WTC11 (cell line): ENCODE measurements at regions not wholly inside any gene's neighbourhood (a gene's known extent, or its start where the extent isn't known, plus 50 kb on each side); places are given as distances from the start of the nearest gene placed in this dataset.

Experiments used
- ATAC-seq: fragments of 200-7000 bp; cut with Tn5 transposase; 2 replicates; pipeline ENCODE4 v1.10.0; 2021; ENCODE audit warnings: mild to moderate bottlenecking, moderate library complexity
- CTCF ChIA-PET: fragments of 300-600 bp; sonication (Branson Sonifier 250); formaldehyde crosslinking; loops from one replicate; lab custom pipeline; 2021; ENCODE audit warnings: antibody characterized with exemption; lab: Charles Lee
- POLR2A ChIA-PET: fragments of 350-600 bp; sonication (Branson Sonifier 250); formaldehyde crosslinking; loops from one replicate; lab custom pipeline; 2021; ENCODE audit warnings: antibody characterized with exemption; lab: Charles Lee
- DNase-seq: peaks from one replicate; pipeline ENCODE4 v3.0.0; 2021; ENCODE audit warnings: low spot score
- H3K27ac Mint-ChIP-seq: 2 replicates; pipeline ENCODE4 v1.8.0; 2021; ENCODE audit warnings: mixed read lengths
- H3K27me3 Mint-ChIP-seq: 2 replicates; pipeline ENCODE4 v1.8.0; 2021; ENCODE audit warnings: low read depth, mild to moderate bottlenecking, moderate library complexity, mixed read lengths
- H3K36me3 Mint-ChIP-seq: 2 replicates; pipeline ENCODE4 v1.8.0; 2021; ENCODE audit warnings: mixed read lengths
- H3K4me1 Mint-ChIP-seq: 2 replicates; pipeline ENCODE4 v1.8.0; 2022; ENCODE audit warnings: mixed read lengths
- H3K4me3 Mint-ChIP-seq: 2 replicates; pipeline ENCODE4 v1.8.0; 2021; ENCODE audit warnings: mild to moderate bottlenecking, moderate library complexity, mixed read lengths
- H3K9me3 Mint-ChIP-seq: 2 replicates; pipeline ENCODE4 v1.8.0; 2021; ENCODE audit warnings: mixed read lengths
- CREB1 ChIP-seq: sonication (generic); formaldehyde crosslinking; IDR thresholded peaks from 2 replicates; pipeline ENCODE4 v1.8.0; 2023; ENCODE audit warnings: mild to moderate bottlenecking, missing genetic modification reagents
- CREM ChIP-seq: sonication (generic); formaldehyde crosslinking; IDR thresholded peaks from 2 replicates; pipeline ENCODE4 v1.8.1; 2022; ENCODE audit warnings: mild to moderate bottlenecking, missing genetic modification reagents, moderate library complexity
- ELF4 ChIP-seq: sonication (generic); formaldehyde crosslinking; IDR thresholded peaks from 2 replicates; pipeline ENCODE4 v1.8.1; 2022; ENCODE audit warnings: low read depth, mild to moderate bottlenecking, moderate library complexity, missing genetic modification reagents
- ETV6 ChIP-seq: sonication (generic); formaldehyde crosslinking; IDR thresholded peaks from 2 replicates; pipeline ENCODE4 v1.8.1; 2022; ENCODE audit warnings: mild to moderate bottlenecking, missing genetic modification reagents
- FOXK1 ChIP-seq: sonication (generic); formaldehyde crosslinking; IDR thresholded peaks from 2 replicates; pipeline ENCODE4 v1.8.0; 2022; ENCODE audit warnings: mild to moderate bottlenecking, moderate library complexity, missing genetic modification reagents
- JAZF1 ChIP-seq: fragments of 250-450 bp; sonication (Bioruptor Pico); IDR thresholded peaks from 2 replicates; pipeline ENCODE4 v1.9.0; 2021; ENCODE audit warnings: moderate library complexity, mild to moderate bottlenecking, inconsistent platforms
- NFYB ChIP-seq: sonication (generic); formaldehyde crosslinking; conservative IDR thresholded peaks from 2 replicates; pipeline ENCODE4 v1.8.0; 2022; ENCODE audit warnings: low read depth, missing genetic modification reagents
- PRRX2 ChIP-seq: fragments of 250-450 bp; sonication (Bioruptor Pico); IDR thresholded peaks from 2 replicates; pipeline ENCODE4 v1.8.0; 2021; ENCODE audit warnings: mild to moderate bottlenecking
- SOX15 ChIP-seq: fragments of 250-450 bp; sonication (Bioruptor Pico); IDR thresholded peaks from 2 replicates; pipeline ENCODE4 v1.9.0; 2021; ENCODE audit warnings: mild to moderate bottlenecking
- TCF7 ChIP-seq: sonication (generic); formaldehyde crosslinking; IDR thresholded peaks from 2 replicates; pipeline ENCODE4 v1.8.0; 2022; ENCODE audit warnings: mild to moderate bottlenecking, low read depth, missing genetic modification reagents, moderate library complexity
- TEAD4 ChIP-seq: sonication (generic); formaldehyde crosslinking; IDR thresholded peaks from 2 replicates; pipeline ENCODE4 v1.8.0; 2022; ENCODE audit warnings: mild to moderate bottlenecking, missing genetic modification reagents
- ZNF121 ChIP-seq: sonication (generic); formaldehyde crosslinking; IDR thresholded peaks from 2 replicates; pipeline ENCODE4 v1.8.0; 2023; ENCODE audit warnings: missing genetic modification reagents
- ZNF138 ChIP-seq: sonication (generic); formaldehyde crosslinking; conservative IDR thresholded peaks from 2 replicates; pipeline ENCODE4 v1.8.1; 2022; ENCODE audit warnings: mild to moderate bottlenecking, moderate library complexity, missing genetic modification reagents
- ZNF232 ChIP-seq: sonication (generic); formaldehyde crosslinking; IDR thresholded peaks from 2 replicates; pipeline ENCODE4 v1.8.0; 2022; ENCODE audit warnings: mild to moderate bottlenecking, missing genetic modification reagents
- ZNF396 ChIP-seq: fragments of 250-450 bp; sonication (Bioruptor Pico); IDR thresholded peaks from 2 replicates; pipeline ENCODE4 v1.8.0; 2021; ENCODE audit warnings: mild to moderate bottlenecking, moderate library complexity, borderline replicate concordance
- TF ChIP-seq, protein P1 (sequence below): sonication (generic); formaldehyde crosslinking; IDR thresholded peaks from 2 replicates; pipeline ENCODE4 v1.8.1; 2022; ENCODE audit warnings: low read depth, missing genetic modification reagents, borderline replicate concordance
- TF ChIP-seq, protein P2 (sequence below): sonication (generic); formaldehyde crosslinking; IDR thresholded peaks from 2 replicates; pipeline ENCODE4 v1.8.0; 2023; ENCODE audit warnings: missing genetic modification reagents, mild to moderate bottlenecking, borderline replicate concordance
- TF ChIP-seq, protein P3 (sequence below): sonication (generic); formaldehyde crosslinking; IDR thresholded peaks from 2 replicates; pipeline ENCODE4 v1.8.0; 2022; ENCODE audit warnings: mild to moderate bottlenecking, missing genetic modification reagents
- TF ChIP-seq, protein P4 (sequence below): sonication (generic); formaldehyde crosslinking; IDR thresholded peaks from 2 replicates; pipeline ENCODE4 v1.8.1; 2023; ENCODE audit warnings: mild to moderate bottlenecking, missing genetic modification reagents
- TF ChIP-seq, protein P5 (sequence below): sonication (generic); formaldehyde crosslinking; IDR thresholded peaks from 2 replicates; pipeline ENCODE4 v1.8.1; 2022; ENCODE audit warnings: mild to moderate bottlenecking, moderate library complexity, missing genetic modification reagents
- TF ChIP-seq, protein P6 (sequence below): fragments of 250-450 bp; sonication (Bioruptor Pico); conservative IDR thresholded peaks from 2 replicates; pipeline ENCODE4 v1.9.0; 2021; ENCODE audit warnings: mild to moderate bottlenecking

DNA sequence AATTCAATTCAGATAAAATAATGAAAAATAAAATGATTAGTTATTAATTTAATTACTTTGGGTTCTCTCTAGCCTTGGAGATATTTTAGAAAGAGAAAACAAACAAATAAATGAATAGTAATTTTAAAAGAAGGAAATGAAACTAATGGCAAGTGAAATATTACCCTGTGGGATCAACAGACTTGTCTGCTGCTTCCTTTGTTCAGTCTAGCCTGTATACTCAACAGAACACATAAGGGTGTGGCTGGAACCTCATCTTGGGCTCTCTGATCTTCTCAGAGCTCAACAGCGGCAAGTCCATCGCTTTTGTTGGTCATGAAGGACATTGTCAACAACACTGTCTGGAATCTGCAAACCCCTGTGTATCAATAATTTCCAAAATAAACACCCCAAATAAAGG lies 904.9 kb downstream of the IPMK start:
- Mint-ChIP-seq H3K36me3 (no peaks in the 10 kb centered on the region), H3K27ac (no peak overlapping the region), H3K27me3 (no peaks in the 10 kb centered on the region), H3K9me3 (no peaks in the 10 kb centered on the region), H3K4me3 (no peak overlapping the region), H3K4me1 (no peaks in the 10 kb centered on the region)
- TF ChIP-seq FOXK1 (no peak), TEAD4 (CRISPR knock-in tag) (no peak), ETV6 (no peak), ELF4 (CRISPR knock-in tag) (no peak), TCF7 (CRISPR knock-in tag) (no peak), JAZF1 (CRISPR knock-in tag) (no peak), ZNF138 (CRISPR knock-in tag) (no peak), ZNF232 (CRISPR knock-in tag) (no peak), PRRX2 (CRISPR knock-in tag) (no peak), CREB1 (no peak), CREM (CRISPR knock-in tag) (no peak), SOX15 (CRISPR knock-in tag) (no peak)
- TF ChIP-seq, protein P1, sequence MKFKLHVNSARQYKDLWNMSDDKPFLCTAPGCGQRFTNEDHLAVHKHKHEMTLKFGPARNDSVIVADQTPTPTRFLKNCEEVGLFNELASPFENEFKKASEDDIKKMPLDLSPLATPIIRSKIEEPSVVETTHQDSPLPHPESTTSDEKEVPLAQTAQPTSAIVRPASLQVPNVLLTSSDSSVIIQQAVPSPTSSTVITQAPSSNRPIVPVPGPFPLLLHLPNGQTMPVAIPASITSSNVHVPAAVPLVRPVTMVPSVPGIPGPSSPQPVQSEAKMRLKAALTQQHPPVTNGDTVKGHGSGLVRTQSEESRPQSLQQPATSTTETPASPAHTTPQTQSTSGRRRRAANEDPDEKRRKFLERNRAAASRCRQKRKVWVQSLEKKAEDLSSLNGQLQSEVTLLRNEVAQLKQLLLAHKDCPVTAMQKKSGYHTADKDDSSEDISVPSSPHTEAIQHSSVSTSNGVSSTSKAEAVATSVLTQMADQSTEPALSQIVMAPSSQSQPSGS (CRISPR knock-in tag): no peak
- TF ChIP-seq, protein P2, sequence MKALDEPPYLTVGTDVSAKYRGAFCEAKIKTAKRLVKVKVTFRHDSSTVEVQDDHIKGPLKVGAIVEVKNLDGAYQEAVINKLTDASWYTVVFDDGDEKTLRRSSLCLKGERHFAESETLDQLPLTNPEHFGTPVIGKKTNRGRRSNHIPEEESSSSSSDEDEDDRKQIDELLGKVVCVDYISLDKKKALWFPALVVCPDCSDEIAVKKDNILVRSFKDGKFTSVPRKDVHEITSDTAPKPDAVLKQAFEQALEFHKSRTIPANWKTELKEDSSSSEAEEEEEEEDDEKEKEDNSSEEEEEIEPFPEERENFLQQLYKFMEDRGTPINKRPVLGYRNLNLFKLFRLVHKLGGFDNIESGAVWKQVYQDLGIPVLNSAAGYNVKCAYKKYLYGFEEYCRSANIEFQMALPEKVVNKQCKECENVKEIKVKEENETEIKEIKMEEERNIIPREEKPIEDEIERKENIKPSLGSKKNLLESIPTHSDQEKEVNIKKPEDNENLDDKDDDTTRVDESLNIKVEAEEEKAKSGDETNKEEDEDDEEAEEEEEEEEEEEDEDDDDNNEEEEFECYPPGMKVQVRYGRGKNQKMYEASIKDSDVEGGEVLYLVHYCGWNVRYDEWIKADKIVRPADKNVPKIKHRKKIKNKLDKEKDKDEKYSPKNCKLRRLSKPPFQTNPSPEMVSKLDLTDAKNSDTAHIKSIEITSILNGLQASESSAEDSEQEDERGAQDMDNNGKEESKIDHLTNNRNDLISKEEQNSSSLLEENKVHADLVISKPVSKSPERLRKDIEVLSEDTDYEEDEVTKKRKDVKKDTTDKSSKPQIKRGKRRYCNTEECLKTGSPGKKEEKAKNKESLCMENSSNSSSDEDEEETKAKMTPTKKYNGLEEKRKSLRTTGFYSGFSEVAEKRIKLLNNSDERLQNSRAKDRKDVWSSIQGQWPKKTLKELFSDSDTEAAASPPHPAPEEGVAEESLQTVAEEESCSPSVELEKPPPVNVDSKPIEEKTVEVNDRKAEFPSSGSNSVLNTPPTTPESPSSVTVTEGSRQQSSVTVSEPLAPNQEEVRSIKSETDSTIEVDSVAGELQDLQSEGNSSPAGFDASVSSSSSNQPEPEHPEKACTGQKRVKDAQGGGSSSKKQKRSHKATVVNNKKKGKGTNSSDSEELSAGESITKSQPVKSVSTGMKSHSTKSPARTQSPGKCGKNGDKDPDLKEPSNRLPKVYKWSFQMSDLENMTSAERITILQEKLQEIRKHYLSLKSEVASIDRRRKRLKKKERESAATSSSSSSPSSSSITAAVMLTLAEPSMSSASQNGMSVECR (CRISPR knock-in tag): no peak
- TF ChIP-seq, protein P3, sequence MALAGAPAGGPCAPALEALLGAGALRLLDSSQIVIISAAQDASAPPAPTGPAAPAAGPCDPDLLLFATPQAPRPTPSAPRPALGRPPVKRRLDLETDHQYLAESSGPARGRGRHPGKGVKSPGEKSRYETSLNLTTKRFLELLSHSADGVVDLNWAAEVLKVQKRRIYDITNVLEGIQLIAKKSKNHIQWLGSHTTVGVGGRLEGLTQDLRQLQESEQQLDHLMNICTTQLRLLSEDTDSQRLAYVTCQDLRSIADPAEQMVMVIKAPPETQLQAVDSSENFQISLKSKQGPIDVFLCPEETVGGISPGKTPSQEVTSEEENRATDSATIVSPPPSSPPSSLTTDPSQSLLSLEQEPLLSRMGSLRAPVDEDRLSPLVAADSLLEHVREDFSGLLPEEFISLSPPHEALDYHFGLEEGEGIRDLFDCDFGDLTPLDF (CRISPR knock-in tag): no peak
- TF ChIP-seq, protein P4, sequence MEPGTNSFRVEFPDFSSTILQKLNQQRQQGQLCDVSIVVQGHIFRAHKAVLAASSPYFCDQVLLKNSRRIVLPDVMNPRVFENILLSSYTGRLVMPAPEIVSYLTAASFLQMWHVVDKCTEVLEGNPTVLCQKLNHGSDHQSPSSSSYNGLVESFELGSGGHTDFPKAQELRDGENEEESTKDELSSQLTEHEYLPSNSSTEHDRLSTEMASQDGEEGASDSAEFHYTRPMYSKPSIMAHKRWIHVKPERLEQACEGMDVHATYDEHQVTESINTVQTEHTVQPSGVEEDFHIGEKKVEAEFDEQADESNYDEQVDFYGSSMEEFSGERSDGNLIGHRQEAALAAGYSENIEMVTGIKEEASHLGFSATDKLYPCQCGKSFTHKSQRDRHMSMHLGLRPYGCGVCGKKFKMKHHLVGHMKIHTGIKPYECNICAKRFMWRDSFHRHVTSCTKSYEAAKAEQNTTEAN: no peak
- POLR2A ChIA-PET: no interaction called here
- DNase-seq (no peak), ATAC-seq (no peak)
- CTCF ChIA-PET: no interaction called here

DNA sequence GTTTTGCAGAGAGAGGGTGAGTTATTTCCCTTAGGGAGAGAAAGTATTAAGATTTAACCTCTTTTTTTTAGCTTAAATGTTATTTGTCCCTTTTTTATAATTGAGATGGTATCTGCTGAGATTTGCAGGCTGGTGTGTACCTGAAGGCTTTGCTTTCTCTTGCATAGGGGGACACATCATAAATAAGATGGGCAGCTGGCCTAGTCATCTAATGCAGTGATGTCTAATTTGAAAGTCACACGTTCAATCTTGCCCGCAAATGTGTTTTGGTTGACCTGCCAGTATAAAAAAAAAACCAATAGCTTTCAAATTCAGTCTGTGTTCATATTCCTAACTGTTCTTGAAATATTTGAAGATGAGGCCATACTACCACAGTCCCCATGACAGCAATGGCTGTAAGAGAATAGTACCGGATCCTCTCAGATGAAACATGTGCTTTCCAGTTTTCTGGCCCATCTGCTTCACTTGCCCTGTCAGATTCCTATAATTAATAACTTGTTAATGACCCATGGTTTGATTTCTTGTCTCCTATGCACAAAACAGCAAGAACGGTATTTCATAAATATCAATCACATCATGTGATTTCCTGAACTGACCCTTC lies 914.2 kb downstream of the IPMK start:
- Mint-ChIP-seq H3K4me3 (no peak overlapping the region), H3K27ac (no peak overlapping the region), H3K9me3 (peaks cover 31% of the 10 kb centered on the region), H3K36me3 (peaks cover 3% of the 10 kb centered on the region), H3K27me3 (no peaks in the 10 kb centered on the region), H3K4me1 (no peaks in the 10 kb centered on the region)
- CTCF ChIA-PET: no interaction called here
- ATAC-seq (no peak), DNase-seq (no peak)
- POLR2A ChIA-PET: interaction anchor here (0.6 kb wide), 1 partner anchor 304 kb away, joined by 3 read pairs; no protein-coding TSS in a partner anchor
- no peak for TF ChIP-seq ZNF138 (CRISPR knock-in tag)
- TF ChIP-seq, protein P5, sequence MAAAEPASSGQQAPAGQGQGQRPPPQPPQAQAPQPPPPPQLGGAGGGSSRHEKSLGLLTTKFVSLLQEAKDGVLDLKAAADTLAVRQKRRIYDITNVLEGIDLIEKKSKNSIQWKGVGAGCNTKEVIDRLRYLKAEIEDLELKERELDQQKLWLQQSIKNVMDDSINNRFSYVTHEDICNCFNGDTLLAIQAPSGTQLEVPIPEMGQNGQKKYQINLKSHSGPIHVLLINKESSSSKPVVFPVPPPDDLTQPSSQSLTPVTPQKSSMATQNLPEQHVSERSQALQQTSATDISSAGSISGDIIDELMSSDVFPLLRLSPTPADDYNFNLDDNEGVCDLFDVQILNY (CRISPR knock-in tag): no peak
- TF ChIP-seq ZNF396: no peak
- no peak for TF ChIP-seq ZNF121 (CRISPR knock-in tag)
- TF ChIP-seq, protein P6, sequence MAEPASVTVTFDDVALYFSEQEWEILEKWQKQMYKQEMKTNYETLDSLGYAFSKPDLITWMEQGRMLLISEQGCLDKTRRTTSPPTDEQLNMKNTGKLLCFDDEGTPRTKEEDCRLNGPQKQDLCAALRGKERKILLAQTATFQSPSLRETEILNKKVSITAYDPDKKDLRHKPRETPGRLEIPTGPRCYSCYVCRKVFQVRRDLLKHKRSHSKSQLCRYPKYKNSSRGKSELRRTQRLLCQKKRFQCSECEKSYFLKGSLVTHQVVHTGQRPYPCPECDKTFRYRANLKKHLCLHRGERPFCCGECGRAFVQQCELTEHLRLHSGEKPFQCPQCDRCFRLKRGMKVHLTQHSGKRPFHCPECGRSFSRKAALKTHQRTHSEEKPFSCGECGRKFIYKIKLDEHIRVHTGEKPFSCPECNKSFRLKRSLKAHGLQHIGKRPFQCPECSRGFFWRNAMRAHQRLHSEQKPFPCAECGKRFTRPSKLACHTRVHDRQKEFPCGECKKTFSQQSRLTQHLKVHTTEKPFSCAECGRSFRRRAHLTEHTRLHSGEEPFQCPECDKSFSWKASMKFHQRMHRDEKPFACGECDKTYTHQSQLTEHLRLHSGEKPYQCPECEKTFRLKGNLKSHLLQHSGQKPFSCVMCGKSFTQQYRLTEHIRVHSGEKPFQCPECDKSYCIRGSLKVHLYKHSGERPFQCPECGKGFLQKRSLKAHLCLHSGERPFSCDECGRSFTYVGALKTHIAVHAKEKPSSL (CRISPR knock-in tag): no peak
- no peak for TF ChIP-seq FOXK1
- TF ChIP-seq ZNF232 (CRISPR knock-in tag): no peak
- TF ChIP-seq, protein P3 (CRISPR knock-in tag): no peak
- no peak for TF ChIP-seq TEAD4 (CRISPR knock-in tag)
- TF ChIP-seq NFYB (CRISPR knock-in tag): no peak
